HepG2 (cell line): ENCODE measurements at regions not wholly inside any gene's neighbourhood (a gene's known extent, or its start where the extent isn't known, plus 50 kb on each side); places are given as distances from the start of the nearest gene placed in this dataset.
A peak's percentile ranks its signal among the peaks of the same experiment; 100 is the strongest.

Source experiments
- ARNT2 ChIP-seq: sonication (generic); formaldehyde crosslinking; IDR thresholded peaks from 2 replicates; pipeline ENCODE4 v1.8.0; 2022; ENCODE audit warnings: mild to moderate bottlenecking, low read depth, missing genetic modification reagents, moderate library complexity
- ATRX ChIP-seq: sonication (generic); formaldehyde crosslinking; IDR thresholded peaks from 2 replicates; pipeline ENCODE4 v1.4.0; 2020; ENCODE audit warnings: missing genetic modification reagents, borderline replicate concordance
- CREM ChIP-seq, 2 experiments: sonication (generic) in 1 of 2; formaldehyde crosslinking in 1 of 2; IDR thresholded peaks; 2 replicates each; pipeline versions ENCODE4 v1.4.0 to v1.6.1; 2016 to 2020; ENCODE audit warnings: antibody characterized with exemption in 1 of 2, mild to moderate bottlenecking in 1 of 2, missing genetic modification reagents in 1 of 2
- FOXP4 ChIP-seq: sonication (generic); formaldehyde crosslinking; IDR thresholded peaks from 2 replicates; pipeline ENCODE4 v1.4.0; 2020; ENCODE audit warnings: missing genetic modification reagents
- KDM4B ChIP-seq: sonication (generic); formaldehyde crosslinking; IDR thresholded peaks from 2 replicates; pipeline ENCODE4 v1.4.0; 2020; ENCODE audit warnings: missing genetic modification reagents
- PCBP1 ChIP-seq: fragments of 200-400 bp; formaldehyde crosslinking; IDR thresholded peaks from 2 replicates; pipeline ENCODE4 v1.6.1; 2017; ENCODE audit warnings: mild to moderate bottlenecking, low read depth, low read length, borderline replicate concordance
- RFXAP ChIP-seq: sonication (generic); formaldehyde crosslinking; IDR thresholded peaks from 2 replicates; pipeline ENCODE4 v1.4.0; 2020; ENCODE audit warnings: missing genetic modification reagents, borderline replicate concordance
- SMARCE1 ChIP-seq: fragments of 450-650 bp; IDR thresholded peaks from 2 replicates; pipeline ENCODE4 v1.6.1; 2017; ENCODE audit warnings: borderline replicate concordance
- SPEN ChIP-seq: sonication (generic); formaldehyde crosslinking; IDR thresholded peaks from 2 replicates; pipeline ENCODE4 v1.5.1; 2020; ENCODE audit warnings: low read depth, mild to moderate bottlenecking, missing genetic modification reagents
- TAF15 ChIP-seq: fragments of 200-400 bp; formaldehyde crosslinking; IDR thresholded peaks from one replicate; pipeline ENCODE4 v1.6.1; 2018; ENCODE audit warnings: mild to moderate bottlenecking, low read depth, low read length; ENCODE audit not compliant: poor library complexity, severe bottlenecking
- TFDP1 ChIP-seq: IDR thresholded peaks from 2 replicates; pipeline ENCODE4 v1.6.1; 2016; ENCODE audit warnings: missing compliant biosample characterization, missing genetic modification reagents, borderline replicate concordance
- YY1 ChIP-seq: IDR thresholded peaks from 2 replicates; pipeline ENCODE4 v1.6.1; 2011; ENCODE audit warnings: low read length, low read depth, moderate library complexity, mild to moderate bottlenecking; ENCODE audit not compliant: insufficient read depth, insufficient replicate concordance
- ZBTB40 ChIP-seq, 2 experiments: fragments of 450-650 bp in 1 of 2; sonication (generic) in 1 of 2; formaldehyde crosslinking in 1 of 2; IDR thresholded peaks; 2 replicates each; pipeline versions ENCODE4 v1.6.1 to v1.8.0; 2016 to 2022; ENCODE audit warnings: antibody characterized with exemption in 1 of 2, mild to moderate bottlenecking in 1 of 2, missing genetic modification reagents in 1 of 2
- ZC3H4 ChIP-seq: sonication (generic); formaldehyde crosslinking; IDR thresholded peaks from 2 replicates; pipeline ENCODE4 v1.4.0; 2020; ENCODE audit warnings: missing genetic modification reagents, borderline replicate concordance
- ZFP41 ChIP-seq: sonication (generic); formaldehyde crosslinking; IDR thresholded peaks from 2 replicates; pipeline ENCODE4 v1.4.0; 2020; ENCODE audit warnings: mild to moderate bottlenecking, missing genetic modification reagents, borderline replicate concordance
- ZNF317 ChIP-seq: sonication (generic); formaldehyde crosslinking; IDR thresholded peaks from 2 replicates; pipeline ENCODE4 v1.5.0; 2020; ENCODE audit warnings: mild to moderate bottlenecking, missing genetic modification reagents
- ZNF501 ChIP-seq: sonication (generic); formaldehyde crosslinking; IDR thresholded peaks from 2 replicates; pipeline ENCODE4 v1.5.1; 2020; ENCODE audit warnings: mild to moderate bottlenecking, moderate library complexity, missing genetic modification reagents
- ZNF775 ChIP-seq: sonication (generic); formaldehyde crosslinking; IDR thresholded peaks from 2 replicates; pipeline ENCODE4 v1.4.0; 2020; ENCODE audit warnings: missing genetic modification reagents, mild to moderate bottlenecking, moderate library complexity, borderline replicate concordance

GRCh38 chr16:80462917-80463316, 77.9 kb upstream of the DYNLRB2 start (continued):
- TF ChIP-seq KDM4B (no peak), YY1 (no peak), ARNT2 (CRISPR knock-in tag) (no peak), TAF15 (no peak), SMARCE1 (no peak), TFDP1 (CRISPR knock-in tag) (no peak), PCBP1 (no peak), ZNF501 (CRISPR knock-in tag) (no peak), ZNF317 (CRISPR knock-in tag) (no peak), RFXAP (CRISPR knock-in tag) (no peak), ZNF775 (CRISPR knock-in tag) (no peak), SPEN (CRISPR knock-in tag) (no peak), FOXP4 (CRISPR knock-in tag) (peak; percentile 71), ZBTB40 (IDR thresholded peaks at IDR 0.05) (no peak), ZBTB40 (CRISPR knock-in tag; IDR thresholded peaks at IDR 0.05) (peak; percentile 97), ATRX (CRISPR knock-in tag) (no peak), CREM (IDR thresholded peaks at IDR 0.05) (no peak), CREM (CRISPR knock-in tag; IDR thresholded peaks at IDR 0.05) (no peak), ZC3H4 (no peak), ZFP41 (no peak)
